ENCODE measurements at regions not wholly inside any gene's neighbourhood (a gene's known extent, or its start where the extent isn't known, plus 50 kb on each side); places are given as distances from the start of the nearest gene placed in this dataset.

GRCh38 chr22:22424956-22425355, 83.6 kb downstream of the ZNF280B start (continued):
- TF ChIP-seq CTCF (IDR thresholded peaks at IDR 0.05; ENCODE audit: control extremely low read depth in 1 of 3, insufficient read depth in 1 of 3, low read depth in 1 of 3, low read length in 3 of 3) (no peak), POLR2AphosphoS5 (IDR thresholded peaks at IDR 0.05; ENCODE audit: low read depth, low read length) (no peak), GABPA (IDR thresholded peaks at IDR 0.05; ENCODE audit: borderline replicate concordance, insufficient read depth, low read length) (no peak), FOSL1 (IDR thresholded peaks at IDR 0.05; ENCODE audit: insufficient read depth, low read depth, low read length) (no peak), JUND (IDR thresholded peaks at IDR 0.05; ENCODE audit: low read length) (no peak), GTF2F1 (IDR thresholded peaks at IDR 0.05; ENCODE audit: borderline replicate concordance, low read depth, low read length) (no peak), TEAD4 (IDR thresholded peaks at IDR 0.05; ENCODE audit: low read depth, low read length) (no peak)

Measured in H1 (cell line).